SU-DHL-6 (cell line): ENCODE measurements at regions not wholly inside any gene's neighbourhood (a gene's known extent, or its start where the extent isn't known, plus 50 kb on each side); places are given as distances from the start of the nearest gene placed in this dataset.

Source experiments
- CTCF ChIP-seq: fragments of 200-600 bp; sonication (generic); IDR thresholded peaks from one replicate; pipeline ENCODE4 v1.5.1; 2017; ENCODE audit warnings: antibody characterized with exemption, mild to moderate bottlenecking, low read length, moderate library complexity; ENCODE audit not compliant: insufficient read depth, poor library complexity, severe bottlenecking
- EZH2phosphoT487 ChIP-seq: fragments of 200-600 bp; sonication (generic), shearing (Covaris generic); conservative IDR thresholded peaks from 2 replicates; pipeline ENCODE4 v1.6.1; 2018; ENCODE audit warnings: mild to moderate bottlenecking, antibody characterized with exemption, low read length, moderate library complexity, mixed read lengths

DNA sequence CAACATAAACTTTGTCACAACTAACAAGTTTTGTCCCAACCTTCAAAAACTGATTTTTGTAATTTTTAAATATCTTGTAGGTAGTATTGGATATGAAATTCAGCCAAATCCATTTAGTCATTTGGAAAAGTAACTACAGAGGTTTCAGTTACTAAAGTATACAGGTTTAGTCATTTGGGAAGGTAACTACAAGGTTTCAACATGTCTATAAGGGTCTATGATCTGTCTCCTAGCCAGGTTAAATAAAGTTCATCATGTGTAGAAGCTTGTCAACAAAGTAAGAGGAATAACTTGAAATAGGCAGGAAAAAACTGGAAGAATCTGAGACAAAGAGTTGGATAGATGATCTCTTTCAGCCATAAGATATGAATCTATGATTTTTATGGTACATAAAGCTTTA lies 229.8 kb downstream of the COL12A1 start:
- no peak for TF ChIP-seq CTCF
- no peak for TF ChIP-seq EZH2phosphoT487
